Neuronal stem cell (in vitro differentiated cells): ENCODE measurements at regions not wholly inside any gene's neighbourhood (a gene's known extent, or its start where the extent isn't known, plus 50 kb on each side); places are given as distances from the start of the nearest gene placed in this dataset.

Experiments
- DNase-seq: peaks from one replicate; pipeline ENCODE4 v3.0.0-alpha.2; 2013; ENCODE audit warnings: low spot score
- H2AFZ ChIP-seq: one replicate; pipeline ENCODE4 v1.6.1; 2013; ENCODE audit warnings: mild to moderate bottlenecking, low read length, inconsistent platforms
- H2AK5ac ChIP-seq: 2 replicates; pipeline ENCODE4 v1.6.1; 2013; ENCODE audit warnings: low read depth, mild to moderate bottlenecking, inconsistent platforms, low read length, moderate library complexity, mixed read lengths
- H2BK120ac ChIP-seq: 2 replicates; pipeline ENCODE4 v1.6.1; 2013; ENCODE audit warnings: low read depth, mild to moderate bottlenecking, inconsistent platforms, low read length, moderate library complexity, mixed read lengths
- H2BK12ac ChIP-seq: one replicate; pipeline ENCODE4 v1.6.1; 2013; ENCODE audit warnings: low read length, inconsistent platforms
- H2BK15ac ChIP-seq: 2 replicates; pipeline ENCODE4 v1.6.1; 2013; ENCODE audit warnings: mild to moderate bottlenecking, low read length, inconsistent platforms, mixed read lengths
- H2BK5ac ChIP-seq: one replicate; pipeline ENCODE4 v1.6.1; 2013; ENCODE audit warnings: inconsistent platforms, mild to moderate bottlenecking, low read length, moderate library complexity
- H3K14ac ChIP-seq: one replicate; pipeline ENCODE4 v1.6.1; 2013; ENCODE audit warnings: low read length, inconsistent platforms
- H3K18ac ChIP-seq: 2 replicates; pipeline ENCODE4 v1.6.1; 2013; ENCODE audit warnings: low read length, inconsistent platforms
- H3K23ac ChIP-seq: 2 replicates; pipeline ENCODE4 v1.6.1; 2013; ENCODE audit warnings: low read depth, mild to moderate bottlenecking, mixed read lengths, low read length, inconsistent platforms; ENCODE audit not compliant: poor library complexity
- H3K27ac ChIP-seq: replicated peaks from 3 replicates; pipeline ENCODE4 v1.5.1; 2013; ENCODE audit warnings: low read length, inconsistent platforms
- H3K27me3 ChIP-seq, 3 experiments: 2 replicates each; pipeline ENCODE4 v1.6.1; 2013; ENCODE audit warnings: low read length in 3 of 3, mild to moderate bottlenecking in 2 of 3, inconsistent platforms in 1 of 3, low read depth in 1 of 3, mixed read lengths in 1 of 3, moderate library complexity in 1 of 3; ENCODE audit not compliant: control insufficient read depth in 3 of 3, insufficient read depth in 3 of 3
- H3K36me3 ChIP-seq, 2 donors: replicated peaks in 1 of 2; 2 replicates each; pipeline ENCODE4 v1.6.1; 2013; ENCODE audit warnings: low read length in 2 of 2; ENCODE audit not compliant: control insufficient read depth in 2 of 2, insufficient read depth in 2 of 2
- H3K4ac ChIP-seq: 2 replicates; pipeline ENCODE4 v1.6.1; 2013; ENCODE audit warnings: inconsistent platforms, mild to moderate bottlenecking, low read length, moderate library complexity
- H3K4me1 ChIP-seq, 2 donors: 1 replicate in 1 of 2; 2 replicates in 1 of 2; pipeline ENCODE4 v1.6.1; 2013; ENCODE audit warnings: low read length in 2 of 2, low read depth in 1 of 2; ENCODE audit not compliant: control insufficient read depth in 2 of 2, insufficient read depth in 1 of 2
- H3K4me2 ChIP-seq: one replicate; pipeline ENCODE4 v1.6.1; 2013; ENCODE audit warnings: mild to moderate bottlenecking, low read length, inconsistent platforms; ENCODE audit not compliant: insufficient read depth, poor library complexity, severe bottlenecking
- H3K4me3 ChIP-seq, 2 donors: 2 replicates each; pipeline ENCODE4 v1.5.1; 2013; ENCODE audit warnings: low read length in 2 of 2, mild to moderate bottlenecking in 2 of 2, inconsistent platforms in 1 of 2, moderate library complexity in 1 of 2
- H3K79me1 ChIP-seq: one replicate; pipeline ENCODE4 v1.6.1; 2013; ENCODE audit warnings: low read depth, mild to moderate bottlenecking, inconsistent platforms, low read length, moderate library complexity
- H3K9ac ChIP-seq: one replicate; pipeline ENCODE4 v1.6.1; 2013; ENCODE audit warnings: mild to moderate bottlenecking, low read depth, low read length, inconsistent platforms; ENCODE audit not compliant: poor library complexity
- H3K9me3 ChIP-seq, 2 donors: replicated peaks in 1 of 2; 2 replicates each; pipeline versions ENCODE3 to v1.6.1; 2013; ENCODE audit warnings: low read length in 2 of 2, mild to moderate bottlenecking in 2 of 2, inconsistent platforms in 1 of 2, low read depth in 1 of 2, mixed read lengths in 1 of 2, moderate library complexity in 1 of 2; ENCODE audit not compliant: control insufficient read depth in 2 of 2, insufficient read depth in 1 of 2
- H4K8ac ChIP-seq: one replicate; pipeline ENCODE4 v1.6.1; 2013; ENCODE audit warnings: low read depth, mild to moderate bottlenecking, inconsistent platforms, low read length, moderate library complexity
- H4K91ac ChIP-seq: one replicate; pipeline ENCODE4 v1.6.1; 2013; ENCODE audit warnings: low read length, low read depth, mild to moderate bottlenecking, inconsistent platforms; ENCODE audit not compliant: poor library complexity
- WGBS, 2 donors: extraction: QIAGEN DNeasy Blood & Tissue Kit; methylation state at CpG; one replicate each; pipeline ENCODE4 v1.1.7; 2013; ENCODE audit warnings: missing lambda C conversion rate in 2 of 2, mixed read lengths in 1 of 2; ENCODE audit not compliant: insufficient read length in 2 of 2, insufficient replicate concordance in 1 of 2; ENCODE audit errors: extremely low coverage in 2 of 2; 5-methylcytosine and 5-hydroxymethylcytosine counted together

GRCh38 chr13:24080134-24080533 lies 80.4 kb upstream of the SPATA13 start:
- H2AK5ac ChIP-seq, result no peak overlapping the region
- no CpG with 5 or more reads among the region's 5 CpGs for WGBS, 2 donors
- DNase-seq, result no peak

GRCh38 chr13:24081387-24081786 lies 79.1 kb upstream of the SPATA13 start:
- Histone ChIP-seq H3K4me2 (no peak overlapping the region), H3K9me3 (no peaks in the 10 kb centered on the region), H2BK5ac (no peak overlapping the region), H3K4me3 (no peak overlapping the region), H3K79me1 (no peaks in the 10 kb centered on the region), H3K27me3 (no peaks in the 10 kb centered on the region), H2BK15ac (no peak overlapping the region), H3K4me1 (peaks cover 36 to 50% of the 10 kb centered on the region in 2 donors), H3K14ac (no peak overlapping the region), H2AFZ (no peak overlapping the region), H2AK5ac (no peak overlapping the region), H2BK12ac (no peak overlapping the region), H4K91ac (no peak overlapping the region), H2BK120ac (no peak overlapping the region), H3K9ac (no peak overlapping the region), H3K4ac (no peak overlapping the region), H3K27ac (no peak overlapping the region), H4K8ac (no peak overlapping the region), H3K18ac (no peak overlapping the region), H3K23ac (no peak overlapping the region), H3K36me3 (no peaks in the 10 kb centered on the region)
- WGBS, 2 donors, result no CpG with 5 or more reads among the region's 2 CpGs
- DNase-seq, result no peak

More at GRCh38 chr13:24080134-24080533, 80.4 kb upstream of the SPATA13 start:
- Histone ChIP-seq H3K4ac (no peak overlapping the region), H3K27me3 (no peaks in the 10 kb centered on the region), H3K14ac (no peak overlapping the region), H3K23ac (no peak overlapping the region), H3K18ac (no peak overlapping the region), H4K91ac (no peak overlapping the region), H2AFZ (no peak overlapping the region), H3K9ac (no peak overlapping the region), H3K4me2 (no peak overlapping the region), H3K27ac (no peak overlapping the region), H2BK120ac (no peak overlapping the region), H3K36me3 (no peaks in the 10 kb centered on the region), H3K4me1 (peaks cover 29 to 51% of the 10 kb centered on the region in 2 donors), H3K4me3 (no peak overlapping the region), H3K9me3 (no peaks in the 10 kb centered on the region), H2BK5ac (no peak overlapping the region), H2BK12ac (no peak overlapping the region), H4K8ac (no peak overlapping the region), H2BK15ac (no peak overlapping the region), H3K79me1 (no peaks in the 10 kb centered on the region)

- Histone ChIP-seq H3K4me3 (no peak overlapping the region), H3K14ac (no peak overlapping the region), H3K27me3 (no peaks in the 10 kb centered on the region), H2BK15ac (no peak overlapping the region), H2BK12ac (peak overlapping the region; percentile 47), H3K4ac (no peak overlapping the region), H2BK120ac (no peak overlapping the region), H3K4me2 (no peak overlapping the region), H3K18ac (peak overlapping the region; percentile 76), H3K23ac (no peak overlapping the region), H3K9ac (no peak overlapping the region), H2AK5ac (peak overlapping the region; percentile 33), H3K79me1 (no peaks in the 10 kb centered on the region), H3K9me3 (no peaks in the 10 kb centered on the region), H3K4me1 (peaks cover 49 to 59% of the 10 kb centered on the region in 2 donors), H3K27ac (peak overlapping the region; percentile 94), H4K8ac (no peak overlapping the region), H3K36me3 (no peaks in the 10 kb centered on the region), H2BK5ac (peak overlapping the region; percentile 21), H2AFZ (peak overlapping the region; percentile 61), H4K91ac (no peak overlapping the region)
- DNase-seq, result no peak
- WGBS, 2 donors, result no CpG with 5 or more reads among the region's 5 CpGs
Measured at GRCh38 chr13:24083141-24083540, 77.4 kb upstream of the SPATA13 start.

- Histone ChIP-seq H4K91ac (peak overlapping the region; percentile 5), H3K4me1 (peaks cover 51 to 59% of the 10 kb centered on the region in 2 donors), H3K9me3 (no peaks in the 10 kb centered on the region), H2BK120ac (no peak overlapping the region), H3K9ac (no peak overlapping the region), H3K4me3 (peak overlapping the region in 1 of 2 donors; percentile 33), H2BK15ac (no peak overlapping the region), H2AK5ac (no peak overlapping the region), H3K4ac (no peak overlapping the region), H3K23ac (no peak overlapping the region), H3K27ac (peak overlapping the region; percentile 94), H3K4me2 (peak overlapping the region; percentile 62), H3K79me1 (no peaks in the 10 kb centered on the region), H2BK12ac (no peak overlapping the region), H3K14ac (no peak overlapping the region), H4K8ac (no peak overlapping the region), H3K18ac (peak overlapping the region; percentile 82), H2BK5ac (peak overlapping the region; percentile 46), H3K27me3 (no peaks in the 10 kb centered on the region), H2AFZ (peak overlapping the region; percentile 61), H3K36me3 (no peaks in the 10 kb centered on the region)
- DNase-seq, result peak; percentile 74
- no CpG with 5 or more reads among the region's 15 CpGs for WGBS, 2 donors
Measured at GRCh38 chr13:24083722-24084421, 76.6 kb upstream of the SPATA13 start.
